Esophagus squamous epithelium (tissue), 5 donors: ENCODE measurements at regions not wholly inside any gene's neighbourhood (a gene's known extent, or its start where the extent isn't known, plus 50 kb on each side); places are given as distances from the start of the nearest gene placed in this dataset.
"Not testable (repeated sequence)": the region's sequence is repeated elsewhere in the genome, so short reads cannot be mapped to it uniquely, and the experiment has no call there.

Experiments
- DNase-seq: peaks from one replicate; lab custom pipeline; 2025; lab: John Stamatoyannopoulos, UW
- H3K27ac ChIP-seq, 4 donors: fragments of 200-600 bp; sonication (generic); one replicate each; pipeline ENCODE4 v1.5.1; 2016 to 2019; ENCODE audit warnings: mild to moderate bottlenecking in 1 of 4
- H3K27me3 ChIP-seq, 4 donors: fragments of 200-600 bp; sonication (generic); 1 replicate in 3 of 4; 2 replicates in 1 of 4; pipeline versions ENCODE4 v1.5.1 to v1.6.0; 2017 to 2021; ENCODE audit warnings: antibody characterized with exemption in 1 of 4
- H3K36me3 ChIP-seq, 3 donors: fragments of 200-600 bp; sonication (generic); one replicate each; pipeline ENCODE4 v1.5.1; 2016 to 2019
- H3K4me1 ChIP-seq, 3 donors: fragments of 200-600 bp; sonication (generic); one replicate each; pipeline ENCODE4 v1.5.1; 2017 to 2019
- H3K4me3 ChIP-seq, 4 donors: fragments of 200-600 bp; sonication (generic); 1 replicate in 3 of 4; 2 replicates in 1 of 4; pipeline ENCODE4 v1.5.1; 2016 to 2019; ENCODE audit warnings: mild to moderate bottlenecking in 2 of 4, moderate library complexity in 1 of 4
- H3K9me3 ChIP-seq, 3 donors: fragments of 200-600 bp; sonication (generic); one replicate each; pipeline ENCODE4 v1.5.1; 2016 to 2019
- WGBS, 2 donors: methylation state at CpG; one replicate each; pipeline ENCODE4 v1.1.5; 2018; 5-methylcytosine and 5-hydroxymethylcytosine counted together
- intact Hi-C: fragments of 100-400 bp; cut with DNase I; formaldehyde crosslinking; loops from one replicate; pipeline ENCODE4 v1.15.0; 2022
- donor health status: DM: yes; HTN: yes; CAD: no.

DNA sequence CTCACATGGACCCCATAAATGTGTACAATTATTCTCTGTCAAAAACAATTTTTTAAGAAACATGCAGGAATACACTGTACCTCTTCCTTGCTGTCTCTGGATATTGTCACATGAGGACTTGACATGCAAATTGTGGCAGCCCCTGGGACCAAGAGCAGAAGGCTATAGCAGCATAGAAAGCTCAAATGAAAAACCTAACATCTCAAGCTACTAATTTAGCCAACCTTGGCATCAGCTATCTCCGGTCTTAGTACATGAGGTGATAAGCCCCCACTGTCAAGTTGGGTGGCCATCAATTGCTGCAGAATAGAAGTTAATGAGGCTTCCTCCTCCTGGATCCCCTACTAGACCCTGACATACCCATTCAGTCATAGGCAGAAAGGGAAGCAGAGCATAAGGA, 101.0 kb upstream of the CLEC6A start:
- WGBS, 2 donors, result 71 to 85% methylated on average over 1 of the region's 1 CpG
- H3K27ac ChIP-seq, H3K4me3 ChIP-seq, intact Hi-C loops, H3K9me3 ChIP-seq, DNase-seq, H3K4me1 ChIP-seq, H3K36me3 ChIP-seq, H3K27me3 ChIP-seq: not testable (repeated sequence)

DNA sequence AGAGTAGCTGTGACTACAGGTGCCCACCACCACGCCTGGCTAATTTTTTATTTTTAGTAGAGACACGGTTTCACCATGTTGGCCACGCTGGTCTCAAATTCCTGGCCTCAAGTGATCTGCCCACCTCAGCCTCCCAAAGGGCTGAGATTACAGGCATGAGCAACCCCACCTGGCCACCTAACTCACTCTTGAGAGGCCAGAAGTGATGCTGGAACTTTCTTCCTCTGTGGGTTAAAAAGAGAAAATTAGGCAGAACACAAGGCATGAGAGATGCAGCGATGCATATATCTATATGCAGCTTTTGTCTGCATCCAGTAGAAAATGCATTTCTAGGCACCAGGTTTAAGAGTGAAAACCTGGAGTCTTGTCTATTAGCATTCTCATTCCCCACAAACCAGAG, 100.2 kb upstream of the CLEC6A start:
- intact Hi-C loops, H3K27ac ChIP-seq, DNase-seq, H3K27me3 ChIP-seq, H3K4me1 ChIP-seq, H3K36me3 ChIP-seq, H3K9me3 ChIP-seq, H3K4me3 ChIP-seq: not testable (repeated sequence)
- WGBS, 2 donors, result 88 to 91% methylated on average over 4 of the region's 4 CpGs

- H3K27ac ChIP-seq, H3K9me3 ChIP-seq, H3K4me1 ChIP-seq, intact Hi-C loops, H3K4me3 ChIP-seq, DNase-seq, H3K36me3 ChIP-seq, H3K27me3 ChIP-seq: not testable (repeated sequence)
- WGBS, 2 donors, result 30 to 36% methylated on average over 5 of the region's 5 CpGs
Observed at GRCh38 chr12:8373744-8374143, 82.0 kb upstream of the CLEC6A start.

GRCh38 chr12:8375122-8375521, 80.6 kb upstream of the CLEC6A start:
- WGBS, 2 donors, result 53 to 58% methylated on average over 3 of the region's 3 CpGs

GRCh38 chr12:8377756-8378155, 78.0 kb upstream of the CLEC6A start:
- intact Hi-C loops, H3K27ac ChIP-seq, H3K36me3 ChIP-seq, H3K4me1 ChIP-seq, H3K27me3 ChIP-seq, H3K4me3 ChIP-seq, DNase-seq, H3K9me3 ChIP-seq: not testable (repeated sequence)
- 68 to 75% methylated on average over 5 to 6 of the region's 6 CpGs for WGBS, 2 donors

More at GRCh38 chr12:8375122-8375521, 80.6 kb upstream of the CLEC6A start:
- H3K9me3 ChIP-seq, H3K27me3 ChIP-seq, intact Hi-C loops, H3K4me3 ChIP-seq, H3K36me3 ChIP-seq, DNase-seq, H3K4me1 ChIP-seq, H3K27ac ChIP-seq: not testable (repeated sequence)

DNA sequence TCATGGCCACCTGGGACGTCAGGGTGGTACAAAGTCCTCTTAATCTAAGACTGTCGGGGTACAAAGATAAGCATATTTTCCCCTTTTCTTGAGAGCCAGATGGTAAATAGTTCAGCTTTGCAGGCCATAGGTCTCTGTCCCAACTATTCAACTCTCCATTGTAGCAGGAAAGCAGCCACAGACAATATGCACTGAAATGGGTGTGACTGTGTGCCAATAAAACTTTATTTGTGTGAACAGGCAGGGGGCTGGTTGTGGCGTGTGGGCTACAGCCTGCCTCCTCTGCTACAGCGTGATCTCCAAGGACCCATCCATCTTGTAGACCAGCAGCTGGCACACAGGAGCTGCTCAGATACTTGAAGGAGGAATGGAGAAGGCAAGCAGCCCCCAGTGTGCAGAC, 73.2 kb upstream of the CLEC6A start:
- H3K4me3 ChIP-seq, DNase-seq, H3K4me1 ChIP-seq, H3K27ac ChIP-seq, intact Hi-C loops, H3K36me3 ChIP-seq, H3K27me3 ChIP-seq, H3K9me3 ChIP-seq: not testable (repeated sequence)
- 96 to 100% methylated on average over 2 to 3 of the region's 4 CpGs for WGBS, 2 donors

DNA sequence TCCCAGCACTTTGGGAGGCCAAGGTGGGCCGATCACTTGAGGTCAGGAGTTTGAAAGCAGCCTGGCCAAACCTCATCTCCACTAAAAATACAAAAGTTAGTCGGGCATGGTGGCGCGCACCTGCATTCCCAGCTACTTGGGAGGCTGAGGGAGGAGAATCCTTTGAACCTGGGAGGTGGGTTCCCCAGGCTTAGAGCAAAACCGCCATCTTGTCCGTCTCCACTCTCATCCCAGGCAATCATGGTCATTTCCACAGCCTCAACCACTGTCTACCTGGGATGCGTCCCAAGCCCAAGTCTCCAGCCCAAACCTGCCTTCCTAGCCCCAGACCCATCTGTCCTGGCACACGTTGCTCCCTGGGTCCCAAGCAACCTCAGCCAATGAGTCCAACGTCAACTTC, 71.1 kb upstream of the CLEC6A start:
- DNase-seq, H3K4me3 ChIP-seq, intact Hi-C loops, H3K9me3 ChIP-seq, H3K36me3 ChIP-seq, H3K4me1 ChIP-seq, H3K27ac ChIP-seq: not testable (repeated sequence)
- peaks cover 0 to 16% (median 0%) of the 10 kb centered on the region in 4 donors for H3K27me3 ChIP-seq
- WGBS, 2 donors, result 84 to 91% methylated on average over 9 of the region's 9 CpGs

DNA sequence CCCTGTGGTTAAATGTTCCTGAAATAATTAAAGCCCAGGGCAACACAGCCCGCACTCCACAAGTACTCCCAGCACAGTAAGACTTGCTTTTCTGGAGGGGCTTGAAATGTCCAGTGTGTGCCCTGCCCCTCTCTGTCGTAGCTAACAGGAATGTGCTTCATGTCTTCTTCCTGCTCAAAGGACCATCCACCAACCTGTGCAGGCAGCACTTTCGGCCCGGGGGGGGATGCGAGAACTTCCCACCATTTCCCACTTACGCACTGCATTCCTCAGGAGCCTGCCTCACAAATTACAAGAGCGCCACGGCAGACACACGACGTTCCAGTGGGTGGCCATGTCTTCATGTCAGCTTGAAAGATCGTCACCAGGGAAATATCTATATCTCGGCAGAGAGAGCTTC, 70.3 kb upstream of the CLEC6A start:
- intact Hi-C loops, H3K27ac ChIP-seq, H3K36me3 ChIP-seq, H3K4me1 ChIP-seq, DNase-seq, H3K9me3 ChIP-seq, H3K4me3 ChIP-seq: not testable (repeated sequence)
- WGBS, 2 donors, result 86 to 89% methylated on average over 10 to 11 of the region's 12 CpGs
- peaks cover 0 to 24% (median 0%) of the 10 kb centered on the region in 4 donors for H3K27me3 ChIP-seq

GRCh38 chr12:8386661-8387060, 69.1 kb upstream of the CLEC6A start:
- DNase-seq, H3K36me3 ChIP-seq, intact Hi-C loops, H3K27ac ChIP-seq, H3K9me3 ChIP-seq, H3K4me3 ChIP-seq: not testable (repeated sequence)
- Histone ChIP-seq H3K4me1 (peaks cover 0 to 12% (median 5%) of the 10 kb centered on the region in 3 donors), H3K27me3 (peaks cover 0 to 33% (median 0%) of the 10 kb centered on the region in 4 donors)
- 80 to 100% methylated on average over 1 to 2 of the region's 2 CpGs for WGBS, 2 donors

- Histone ChIP-seq H3K27me3 (peaks cover 0 to 45% (median 0%) of the 10 kb centered on the region in 4 donors), H3K4me1 (peaks cover 0 to 12% (median 5%) of the 10 kb centered on the region in 3 donors)
- DNase-seq, H3K9me3 ChIP-seq, H3K27ac ChIP-seq, H3K4me3 ChIP-seq, H3K36me3 ChIP-seq, intact Hi-C loops: not testable (repeated sequence)
- 63 to 87% methylated on average over 3 to 7 of the region's 8 CpGs for WGBS, 2 donors
Observed at GRCh38 chr12:8389296-8389695, 66.5 kb upstream of the CLEC6A start.
